SK-N-SH treated with all-trans-retinoic acid at 6 μM for 48 hours (cell line): ENCODE measurements at regions not wholly inside any gene's neighbourhood (a gene's known extent, or its start where the extent isn't known, plus 50 kb on each side); places are given as distances from the start of the nearest gene placed in this dataset.

Experiments used
- ARNTL ChIP-seq: fragments of 450-650 bp; formaldehyde crosslinking; IDR thresholded peaks from 2 replicates; pipeline ENCODE4 v1.5.0; 2020; ENCODE audit warnings: low read depth, mild to moderate bottlenecking, moderate library complexity, borderline replicate concordance
- BACH2 ChIP-seq: fragments of 250-450 bp; sonication (Bioruptor Pico); IDR thresholded peaks from 2 replicates; pipeline ENCODE4 v1.9.0; 2021; ENCODE audit warnings: mild to moderate bottlenecking, borderline replicate concordance
- ESRRG ChIP-seq: fragments of 250-450 bp; sonication (Bioruptor Pico); IDR thresholded peaks from 2 replicates; pipeline ENCODE4 v1.6.1; 2021; ENCODE audit warnings: mild to moderate bottlenecking
- TOX ChIP-seq: fragments of 250-450 bp; sonication (Bioruptor Pico); IDR thresholded peaks from 2 replicates; pipeline ENCODE4 v1.8.0; 2021; ENCODE audit warnings: mild to moderate bottlenecking, moderate library complexity, borderline replicate concordance
- ZC3H10 ChIP-seq: fragments of 250-450 bp; sonication (Bioruptor Pico); IDR thresholded peaks from 2 replicates; pipeline ENCODE4 v1.5.1; 2021; ENCODE audit warnings: mild to moderate bottlenecking, moderate library complexity
- ZFP3 ChIP-seq: fragments of 250-450 bp; sonication (Bioruptor Pico); IDR thresholded peaks from 2 replicates; pipeline ENCODE4 v1.5.0; 2020; ENCODE audit warnings: mild to moderate bottlenecking, moderate library complexity
- ZFP30 ChIP-seq: fragments of 450-650 bp; formaldehyde crosslinking; IDR thresholded peaks from 2 replicates; pipeline ENCODE4 v1.5.0; 2022; ENCODE audit warnings: mild to moderate bottlenecking, moderate library complexity
- ZNF8 ChIP-seq: fragments of 450-650 bp; formaldehyde crosslinking; IDR thresholded peaks from 2 replicates; pipeline ENCODE4 v1.5.0; 2020; ENCODE audit warnings: mild to moderate bottlenecking, moderate library complexity
- TF ChIP-seq, protein P1 (sequence below): fragments of 250-450 bp; sonication (Bioruptor Pico); IDR thresholded peaks from 2 replicates; pipeline ENCODE4 v1.8.0; 2020; ENCODE audit warnings: mild to moderate bottlenecking, moderate library complexity, borderline replicate concordance
- TF ChIP-seq, protein P2 (sequence below): fragments of 250-450 bp; sonication (Bioruptor Pico); IDR thresholded peaks from 2 replicates; pipeline ENCODE4 v1.5.1; 2021; ENCODE audit warnings: mild to moderate bottlenecking, moderate library complexity
- TF ChIP-seq, protein P3 (sequence below): fragments of 250-450 bp; sonication (Bioruptor Pico); IDR thresholded peaks from 2 replicates; pipeline ENCODE4 v1.5.1; 2020; ENCODE audit warnings: low read depth, mild to moderate bottlenecking, moderate library complexity
- TF ChIP-seq, protein P4 (sequence below): fragments of 250-450 bp; sonication (Bioruptor Pico); IDR thresholded peaks from 2 replicates; pipeline ENCODE4 v1.5.0; 2020; ENCODE audit warnings: mild to moderate bottlenecking, moderate library complexity

DNA sequence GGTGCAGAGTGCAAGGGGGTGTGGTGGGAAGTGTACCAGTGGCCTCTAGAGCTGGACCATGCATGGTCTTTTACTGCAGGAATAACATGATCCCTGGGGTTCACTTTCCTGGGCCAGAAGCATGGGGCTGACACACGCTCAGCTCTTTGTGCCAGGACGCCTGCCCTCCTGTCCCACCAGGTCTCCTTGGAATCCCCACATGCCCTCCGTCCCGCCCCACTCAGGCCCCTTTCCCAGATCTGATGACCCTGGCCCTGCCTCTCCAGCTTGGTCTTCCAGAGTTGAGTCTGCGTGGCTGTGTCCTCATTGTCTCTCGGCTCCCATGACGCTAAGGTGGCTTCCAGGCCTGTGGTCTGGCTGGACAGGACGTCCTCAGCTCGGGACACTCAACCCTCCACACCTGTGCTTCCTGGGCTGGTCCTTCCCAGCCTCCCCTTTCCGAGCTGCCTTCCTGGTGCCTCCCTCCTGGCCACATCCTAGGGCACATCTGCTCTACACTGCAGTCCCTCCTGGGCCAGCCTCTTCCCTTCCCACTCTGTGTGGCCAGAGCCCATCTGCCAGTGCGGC is 249.5 kb upstream of the SHH start:
- TF ChIP-seq, protein P1, sequence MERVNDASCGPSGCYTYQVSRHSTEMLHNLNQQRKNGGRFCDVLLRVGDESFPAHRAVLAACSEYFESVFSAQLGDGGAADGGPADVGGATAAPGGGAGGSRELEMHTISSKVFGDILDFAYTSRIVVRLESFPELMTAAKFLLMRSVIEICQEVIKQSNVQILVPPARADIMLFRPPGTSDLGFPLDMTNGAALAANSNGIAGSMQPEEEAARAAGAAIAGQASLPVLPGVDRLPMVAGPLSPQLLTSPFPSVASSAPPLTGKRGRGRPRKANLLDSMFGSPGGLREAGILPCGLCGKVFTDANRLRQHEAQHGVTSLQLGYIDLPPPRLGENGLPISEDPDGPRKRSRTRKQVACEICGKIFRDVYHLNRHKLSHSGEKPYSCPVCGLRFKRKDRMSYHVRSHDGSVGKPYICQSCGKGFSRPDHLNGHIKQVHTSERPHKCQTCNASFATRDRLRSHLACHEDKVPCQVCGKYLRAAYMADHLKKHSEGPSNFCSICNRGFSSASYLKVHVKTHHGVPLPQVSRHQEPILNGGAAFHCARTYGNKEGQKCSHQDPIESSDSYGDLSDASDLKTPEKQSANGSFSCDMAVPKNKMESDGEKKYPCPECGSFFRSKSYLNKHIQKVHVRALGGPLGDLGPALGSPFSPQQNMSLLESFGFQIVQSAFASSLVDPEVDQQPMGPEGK (CRISPR knock-in tag): no peak
- TF ChIP-seq TOX (no peak), ARNTL (CRISPR knock-in tag) (no peak), ZFP3 (CRISPR knock-in tag) (no peak), ZFP30 (CRISPR knock-in tag) (no peak), ZC3H10 (CRISPR knock-in tag) (no peak), BACH2 (CRISPR knock-in tag) (no peak), ZNF8 (CRISPR knock-in tag) (no peak), ESRRG (CRISPR knock-in tag) (no peak)
- TF ChIP-seq, protein P2, sequence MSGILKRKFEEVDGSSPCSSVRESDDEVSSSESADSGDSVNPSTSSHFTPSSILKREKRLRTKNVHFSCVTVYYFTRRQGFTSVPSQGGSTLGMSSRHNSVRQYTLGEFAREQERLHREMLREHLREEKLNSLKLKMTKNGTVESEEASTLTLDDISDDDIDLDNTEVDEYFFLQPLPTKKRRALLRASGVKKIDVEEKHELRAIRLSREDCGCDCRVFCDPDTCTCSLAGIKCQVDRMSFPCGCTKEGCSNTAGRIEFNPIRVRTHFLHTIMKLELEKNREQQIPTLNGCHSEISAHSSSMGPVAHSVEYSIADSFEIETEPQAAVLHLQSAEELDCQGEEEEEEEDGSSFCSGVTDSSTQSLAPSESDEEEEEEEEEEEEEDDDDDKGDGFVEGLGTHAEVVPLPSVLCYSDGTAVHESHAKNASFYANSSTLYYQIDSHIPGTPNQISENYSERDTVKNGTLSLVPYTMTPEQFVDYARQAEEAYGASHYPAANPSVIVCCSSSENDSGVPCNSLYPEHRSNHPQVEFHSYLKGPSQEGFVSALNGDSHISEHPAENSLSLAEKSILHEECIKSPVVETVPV (CRISPR knock-in tag): no peak
- TF ChIP-seq, protein P3, sequence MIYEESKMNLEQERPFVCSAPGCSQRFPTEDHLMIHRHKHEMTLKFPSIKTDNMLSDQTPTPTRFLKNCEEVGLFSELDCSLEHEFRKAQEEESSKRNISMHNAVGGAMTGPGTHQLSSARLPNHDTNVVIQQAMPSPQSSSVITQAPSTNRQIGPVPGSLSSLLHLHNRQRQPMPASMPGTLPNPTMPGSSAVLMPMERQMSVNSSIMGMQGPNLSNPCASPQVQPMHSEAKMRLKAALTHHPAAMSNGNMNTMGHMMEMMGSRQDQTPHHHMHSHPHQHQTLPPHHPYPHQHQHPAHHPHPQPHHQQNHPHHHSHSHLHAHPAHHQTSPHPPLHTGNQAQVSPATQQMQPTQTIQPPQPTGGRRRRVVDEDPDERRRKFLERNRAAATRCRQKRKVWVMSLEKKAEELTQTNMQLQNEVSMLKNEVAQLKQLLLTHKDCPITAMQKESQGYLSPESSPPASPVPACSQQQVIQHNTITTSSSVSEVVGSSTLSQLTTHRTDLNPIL (CRISPR knock-in tag): no peak
- TF ChIP-seq, protein P4, sequence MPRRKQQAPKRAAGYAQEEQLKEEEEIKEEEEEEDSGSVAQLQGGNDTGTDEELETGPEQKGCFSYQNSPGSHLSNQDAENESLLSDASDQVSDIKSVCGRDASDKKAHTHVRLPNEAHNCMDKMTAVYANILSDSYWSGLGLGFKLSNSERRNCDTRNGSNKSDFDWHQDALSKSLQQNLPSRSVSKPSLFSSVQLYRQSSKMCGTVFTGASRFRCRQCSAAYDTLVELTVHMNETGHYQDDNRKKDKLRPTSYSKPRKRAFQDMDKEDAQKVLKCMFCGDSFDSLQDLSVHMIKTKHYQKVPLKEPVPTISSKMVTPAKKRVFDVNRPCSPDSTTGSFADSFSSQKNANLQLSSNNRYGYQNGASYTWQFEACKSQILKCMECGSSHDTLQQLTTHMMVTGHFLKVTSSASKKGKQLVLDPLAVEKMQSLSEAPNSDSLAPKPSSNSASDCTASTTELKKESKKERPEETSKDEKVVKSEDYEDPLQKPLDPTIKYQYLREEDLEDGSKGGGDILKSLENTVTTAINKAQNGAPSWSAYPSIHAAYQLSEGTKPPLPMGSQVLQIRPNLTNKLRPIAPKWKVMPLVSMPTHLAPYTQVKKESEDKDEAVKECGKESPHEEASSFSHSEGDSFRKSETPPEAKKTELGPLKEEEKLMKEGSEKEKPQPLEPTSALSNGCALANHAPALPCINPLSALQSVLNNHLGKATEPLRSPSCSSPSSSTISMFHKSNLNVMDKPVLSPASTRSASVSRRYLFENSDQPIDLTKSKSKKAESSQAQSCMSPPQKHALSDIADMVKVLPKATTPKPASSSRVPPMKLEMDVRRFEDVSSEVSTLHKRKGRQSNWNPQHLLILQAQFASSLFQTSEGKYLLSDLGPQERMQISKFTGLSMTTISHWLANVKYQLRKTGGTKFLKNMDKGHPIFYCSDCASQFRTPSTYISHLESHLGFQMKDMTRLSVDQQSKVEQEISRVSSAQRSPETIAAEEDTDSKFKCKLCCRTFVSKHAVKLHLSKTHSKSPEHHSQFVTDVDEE: no peak
